ENCODE measurements at regions not wholly inside any gene's neighbourhood (a gene's known extent, or its start where the extent isn't known, plus 50 kb on each side); places are given as distances from the start of the nearest gene placed in this dataset.

DNA sequence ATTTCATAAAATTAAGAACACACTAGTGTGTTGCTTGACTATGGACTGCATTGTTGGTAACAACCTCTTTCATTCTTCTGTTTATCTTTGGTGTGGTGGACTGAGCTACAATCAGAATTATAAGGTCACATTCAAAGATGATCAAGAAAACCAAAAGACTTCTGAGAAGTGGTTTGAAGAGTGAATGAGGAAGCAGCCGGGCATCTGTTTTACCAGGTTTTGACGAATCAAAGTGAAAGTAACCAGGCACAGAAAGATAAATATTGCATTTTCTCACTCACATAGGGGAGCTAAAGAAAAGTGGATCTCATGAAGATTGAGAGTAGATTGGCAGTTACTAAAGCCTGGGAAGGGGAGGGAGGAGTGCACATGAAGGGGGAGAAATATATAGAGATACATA is 589.1 kb downstream of the ZNF608 start:
- in situ Hi-C loops (cut with HindIII; ENCODE audit: low pct_ligation_motif_present, low sequenced_read_pairs): no loop called here
- no peak overlapping the region for H3K27ac ChIP-seq
- H3K27me3 ChIP-seq (replicated peaks): no peaks in the 10 kb centered on the region
- no peaks in the 10 kb centered on the region for H3K36me3 ChIP-seq (replicated peaks)
- H3K4me3 ChIP-seq (ENCODE audit: low read depth, low read length): no peak overlapping the region
- DNase-seq: peak; percentile 5
- TF ChIP-seq, protein P1, sequence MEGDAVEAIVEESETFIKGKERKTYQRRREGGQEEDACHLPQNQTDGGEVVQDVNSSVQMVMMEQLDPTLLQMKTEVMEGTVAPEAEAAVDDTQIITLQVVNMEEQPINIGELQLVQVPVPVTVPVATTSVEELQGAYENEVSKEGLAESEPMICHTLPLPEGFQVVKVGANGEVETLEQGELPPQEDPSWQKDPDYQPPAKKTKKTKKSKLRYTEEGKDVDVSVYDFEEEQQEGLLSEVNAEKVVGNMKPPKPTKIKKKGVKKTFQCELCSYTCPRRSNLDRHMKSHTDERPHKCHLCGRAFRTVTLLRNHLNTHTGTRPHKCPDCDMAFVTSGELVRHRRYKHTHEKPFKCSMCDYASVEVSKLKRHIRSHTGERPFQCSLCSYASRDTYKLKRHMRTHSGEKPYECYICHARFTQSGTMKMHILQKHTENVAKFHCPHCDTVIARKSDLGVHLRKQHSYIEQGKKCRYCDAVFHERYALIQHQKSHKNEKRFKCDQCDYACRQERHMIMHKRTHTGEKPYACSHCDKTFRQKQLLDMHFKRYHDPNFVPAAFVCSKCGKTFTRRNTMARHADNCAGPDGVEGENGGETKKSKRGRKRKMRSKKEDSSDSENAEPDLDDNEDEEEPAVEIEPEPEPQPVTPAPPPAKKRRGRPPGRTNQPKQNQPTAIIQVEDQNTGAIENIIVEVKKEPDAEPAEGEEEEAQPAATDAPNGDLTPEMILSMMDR (IDR thresholded peaks at IDR 0.05; ENCODE audit: low read depth, low read length, missing control alignments): no peak

DNA sequence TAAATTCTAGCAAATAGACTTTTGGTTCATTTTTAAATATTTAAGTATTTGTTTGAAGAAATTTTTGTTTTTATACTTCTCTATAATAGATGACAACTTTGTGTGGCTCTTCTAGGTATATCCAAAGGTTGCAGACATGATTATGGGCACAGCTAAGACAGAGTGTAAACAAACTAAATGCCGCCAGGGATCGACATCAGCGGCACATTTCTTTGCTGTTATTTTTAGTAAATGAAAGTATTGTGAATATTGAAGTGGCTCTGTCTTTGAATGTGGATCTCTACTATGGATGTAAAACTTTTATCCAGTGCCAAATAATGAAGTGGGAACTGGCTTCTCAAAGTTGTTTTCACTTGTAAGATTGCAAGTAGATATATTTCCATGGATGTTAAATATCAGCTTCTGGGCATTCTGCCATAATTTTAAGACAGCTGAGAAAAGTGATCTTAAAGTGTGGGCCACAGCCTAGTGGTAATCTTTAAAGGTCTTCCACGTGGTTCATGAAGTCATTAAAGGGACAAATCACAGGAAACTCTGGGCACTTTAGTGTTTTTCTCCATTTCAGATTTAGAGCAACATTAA is 589.9 kb downstream of the ZNF608 start:
- Histone ChIP-seq H3K36me3 (replicated peaks) (no peaks in the 10 kb centered on the region), H3K27me3 (replicated peaks) (no peaks in the 10 kb centered on the region), H3K4me3 (ENCODE audit: low read depth, low read length) (no peak overlapping the region), H3K27ac (no peak overlapping the region)
- TF ChIP-seq, protein P1 (IDR thresholded peaks at IDR 0.05; ENCODE audit: low read depth, low read length, missing control alignments): no peak
- peak; percentile 31 for DNase-seq
- in situ Hi-C loops (cut with HindIII; ENCODE audit: low pct_ligation_motif_present, low sequenced_read_pairs): no loop called here

DNA sequence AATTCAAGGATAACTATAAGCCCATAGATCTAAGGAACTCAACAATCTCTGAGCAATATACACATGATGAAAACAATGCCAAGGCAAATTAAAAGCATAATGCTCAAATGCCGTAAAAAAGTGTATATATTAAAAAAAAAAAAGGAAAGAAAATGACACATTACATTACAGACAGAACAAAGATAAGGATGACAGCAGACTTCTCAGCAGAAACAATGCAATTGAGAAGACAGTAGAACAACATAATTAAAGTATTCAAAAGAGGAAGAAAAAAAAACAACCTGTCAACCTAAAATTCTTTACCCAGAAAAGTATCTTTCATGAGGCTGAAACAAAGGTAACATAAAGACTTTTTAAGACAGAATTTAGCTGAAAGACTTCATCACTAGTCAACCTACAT is 591.7 kb downstream of the ZNF608 start:
- no peaks in the 10 kb centered on the region for H3K27me3 ChIP-seq (replicated peaks)
- no peaks in the 10 kb centered on the region for H3K36me3 ChIP-seq (replicated peaks)
- H3K27ac ChIP-seq: no peak overlapping the region
- TF ChIP-seq, protein P1 (IDR thresholded peaks at IDR 0.05; ENCODE audit: low read depth, low read length, missing control alignments): no peak
- DNase-seq: no peak
- H3K4me3 ChIP-seq (ENCODE audit: low read depth, low read length): no peak overlapping the region
- in situ Hi-C loops (cut with HindIII; ENCODE audit: low pct_ligation_motif_present, low sequenced_read_pairs): no loop called here

DNA sequence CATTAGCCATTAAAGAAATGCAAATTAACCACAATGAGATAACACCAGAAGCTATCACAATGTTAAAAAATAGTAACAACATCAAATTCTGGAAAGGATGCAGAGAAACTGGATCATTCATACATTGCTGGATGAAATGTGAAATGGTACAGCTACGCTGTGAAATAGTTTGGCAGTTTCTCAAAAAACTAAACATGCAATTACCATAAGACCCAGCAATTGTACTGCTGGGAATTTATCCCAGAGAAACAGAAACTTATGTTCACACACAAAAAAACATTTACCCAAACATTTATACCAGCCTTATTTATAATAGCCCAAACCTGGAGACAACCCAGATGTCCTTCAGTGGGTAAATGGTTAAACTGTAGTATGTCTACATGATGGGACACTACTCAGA is 592.9 kb downstream of the ZNF608 start:
- H3K27ac ChIP-seq: no peak overlapping the region
- H3K36me3 ChIP-seq (replicated peaks): no peaks in the 10 kb centered on the region
- no peaks in the 10 kb centered on the region for H3K27me3 ChIP-seq (replicated peaks)
- TF ChIP-seq, protein P1 (IDR thresholded peaks at IDR 0.05; ENCODE audit: low read depth, low read length, missing control alignments): no peak
- H3K4me3 ChIP-seq (ENCODE audit: low read depth, low read length): no peak overlapping the region
- no peak for DNase-seq
- in situ Hi-C loops (cut with HindIII; ENCODE audit: low pct_ligation_motif_present, low sequenced_read_pairs): no loop called here

DNA sequence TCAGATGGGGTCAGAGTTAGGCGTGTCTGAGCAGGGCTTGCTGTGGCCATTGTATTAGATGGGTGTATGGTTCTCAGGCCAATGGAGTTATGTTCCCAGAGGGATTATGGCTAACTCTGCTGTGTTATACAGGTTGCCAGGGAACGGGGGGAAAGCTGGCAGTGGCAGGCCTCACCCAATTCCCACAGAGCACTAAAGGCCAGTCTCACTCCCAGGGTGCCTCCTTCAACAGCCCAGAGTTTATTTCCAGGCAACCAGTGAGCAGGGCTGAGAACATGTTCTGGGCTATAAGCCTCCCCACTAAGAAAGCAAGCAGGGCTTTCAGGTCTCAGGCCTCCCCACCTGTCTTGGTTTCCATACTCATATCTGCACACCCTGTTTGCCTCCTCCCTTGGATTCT is 597.9 kb downstream of the ZNF608 start:
- in situ Hi-C loops (cut with HindIII; ENCODE audit: low pct_ligation_motif_present, low sequenced_read_pairs): no loop called here
- Histone ChIP-seq H3K27ac (no peak overlapping the region), H3K4me3 (ENCODE audit: low read depth, low read length) (no peak overlapping the region), H3K36me3 (replicated peaks) (no peaks in the 10 kb centered on the region), H3K27me3 (replicated peaks) (no peaks in the 10 kb centered on the region)
- TF ChIP-seq, protein P1 (IDR thresholded peaks at IDR 0.05; ENCODE audit: low read depth, low read length, missing control alignments): no peak
- DNase-seq: no peak

DNA sequence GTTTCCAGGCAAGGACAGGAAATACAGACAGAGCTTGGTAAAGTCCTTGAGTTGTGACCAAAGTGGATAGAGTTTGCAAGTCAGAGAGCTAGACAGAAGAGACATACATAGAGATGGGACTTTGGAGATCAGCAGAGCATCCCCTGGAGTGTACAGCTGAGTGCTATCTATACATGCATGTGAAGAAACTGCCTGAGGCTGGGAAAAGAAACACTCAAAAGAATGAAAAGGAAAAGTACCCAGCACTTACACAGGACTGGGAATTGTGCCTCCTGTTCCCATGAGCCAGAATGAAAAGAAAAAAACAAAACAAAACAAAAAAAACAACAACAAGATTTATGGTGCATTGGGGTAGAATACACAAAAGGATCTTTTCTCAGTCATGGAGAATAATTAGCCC is 606.4 kb downstream of the ZNF608 start:
- Histone ChIP-seq H3K27ac (no peak overlapping the region), H3K27me3 (replicated peaks) (no peaks in the 10 kb centered on the region), H3K36me3 (replicated peaks) (no peaks in the 10 kb centered on the region), H3K4me3 (ENCODE audit: low read depth, low read length) (no peak overlapping the region)
- TF ChIP-seq, protein P1 (IDR thresholded peaks at IDR 0.05; ENCODE audit: low read depth, low read length, missing control alignments): no peak
- in situ Hi-C loops (cut with HindIII; ENCODE audit: low pct_ligation_motif_present, low sequenced_read_pairs): no loop called here
- DNase-seq: no peak
